NCI-H2196 (cell line): ENCODE measurements at regions not wholly inside any gene's neighbourhood (a gene's known extent, or its start where the extent isn't known, plus 50 kb on each side); places are given as distances from the start of the nearest gene placed in this dataset.
"Not testable (repeated sequence)": the region's sequence is repeated elsewhere in the genome, so short reads cannot be mapped to it uniquely, and the experiment has no call there.

Experiments used
- DNase-seq: peaks from one replicate; lab custom pipeline; 2025; ENCODE audit not compliant: unreplicated experiment; lab: John Stamatoyannopoulos, UW

GRCh38 chr5:18197734-18198133 is 563.5 kb downstream of the TAF11L14 start:
- DNase-seq: no peak

DNA sequence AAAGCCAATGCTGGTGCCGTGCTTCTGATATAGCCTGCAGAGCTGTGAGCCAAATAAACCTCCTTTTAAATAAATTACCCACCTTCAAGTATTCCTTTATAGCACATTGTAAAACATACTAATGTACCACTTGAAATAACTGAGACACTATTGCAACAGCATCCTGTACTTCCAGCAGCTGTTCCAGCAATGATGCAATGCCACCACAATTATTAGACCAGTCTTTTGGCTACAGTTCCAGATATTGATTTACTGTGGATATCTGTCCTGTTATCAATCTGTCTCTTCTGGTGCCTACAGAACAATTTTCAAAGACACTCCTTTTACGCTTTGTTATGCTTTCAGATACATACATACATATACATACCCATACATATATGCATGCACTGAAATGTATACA is 567.9 kb downstream of the TAF11L14 start:
- DNase-seq: no peak

GRCh38 chr5:18203296-18203695 is 569.0 kb downstream of the TAF11L14 start:
- no peak for DNase-seq

DNA sequence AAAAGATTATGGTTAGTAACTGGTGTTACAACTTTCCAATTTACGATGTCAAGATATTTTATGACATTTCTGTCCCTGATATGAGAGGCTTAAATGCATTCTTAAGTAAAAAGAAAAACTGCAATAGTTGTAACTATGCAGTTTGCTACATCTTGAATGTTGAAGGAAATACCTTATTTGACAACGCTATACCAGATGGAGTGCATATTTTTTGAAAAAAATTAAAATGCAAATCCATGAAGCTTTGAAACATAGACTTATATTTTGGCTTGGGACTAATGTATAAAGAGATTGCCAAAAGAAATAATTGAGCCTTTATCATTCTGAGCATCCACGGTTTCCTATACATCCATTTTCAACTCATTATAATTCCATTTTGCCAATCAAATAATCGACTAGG is 579.4 kb downstream of the TAF11L14 start:
- DNase-seq: no peak

GRCh38 chr5:18216016-18216415 is 581.8 kb downstream of the TAF11L14 start:
- DNase-seq: no peak

GRCh38 chr5:18216729-18217128 is 582.5 kb downstream of the TAF11L14 start:
- no peak for DNase-seq

DNA sequence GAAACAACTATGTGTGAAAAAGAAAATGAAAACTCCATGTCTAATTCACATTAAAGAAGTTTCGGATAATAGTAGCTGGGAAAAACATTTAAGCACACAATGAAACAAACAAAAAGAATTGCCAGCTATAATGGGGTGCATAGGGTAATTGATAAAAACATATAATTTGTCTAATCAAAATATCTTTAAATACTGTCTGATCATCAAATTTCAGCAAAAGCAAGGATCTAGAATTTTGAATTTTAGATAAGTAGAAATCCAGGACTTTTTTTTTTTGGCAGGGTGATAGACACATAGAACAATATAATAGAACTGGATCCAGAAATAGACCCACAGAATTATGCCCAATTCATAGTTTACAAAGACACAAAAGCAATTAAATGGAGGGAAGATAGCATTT is 585.0 kb downstream of the TAF11L14 start:
- DNase-seq: no peak

- DNase-seq: no peak
Measured at GRCh38 chr5:18220631-18221030, 586.4 kb downstream of the TAF11L14 start.

GRCh38 chr5:18236386-18236785 is 602.1 kb downstream of the TAF11L14 start:
- DNase-seq: no peak

- no peak for DNase-seq
Measured at GRCh38 chr5:18238321-18238720, 604.1 kb downstream of the TAF11L14 start.

GRCh38 chr5:18240971-18241370 is 606.7 kb downstream of the TAF11L14 start:
- DNase-seq: no peak

- no peak for DNase-seq
Measured at GRCh38 chr5:18243846-18244245, 609.6 kb downstream of the TAF11L14 start.

- no peak for DNase-seq
Measured at GRCh38 chr5:18244309-18244708, 610.0 kb downstream of the TAF11L14 start.

GRCh38 chr5:18252559-18252958 is 618.3 kb downstream of the TAF11L14 start:
- no peak for DNase-seq

DNA sequence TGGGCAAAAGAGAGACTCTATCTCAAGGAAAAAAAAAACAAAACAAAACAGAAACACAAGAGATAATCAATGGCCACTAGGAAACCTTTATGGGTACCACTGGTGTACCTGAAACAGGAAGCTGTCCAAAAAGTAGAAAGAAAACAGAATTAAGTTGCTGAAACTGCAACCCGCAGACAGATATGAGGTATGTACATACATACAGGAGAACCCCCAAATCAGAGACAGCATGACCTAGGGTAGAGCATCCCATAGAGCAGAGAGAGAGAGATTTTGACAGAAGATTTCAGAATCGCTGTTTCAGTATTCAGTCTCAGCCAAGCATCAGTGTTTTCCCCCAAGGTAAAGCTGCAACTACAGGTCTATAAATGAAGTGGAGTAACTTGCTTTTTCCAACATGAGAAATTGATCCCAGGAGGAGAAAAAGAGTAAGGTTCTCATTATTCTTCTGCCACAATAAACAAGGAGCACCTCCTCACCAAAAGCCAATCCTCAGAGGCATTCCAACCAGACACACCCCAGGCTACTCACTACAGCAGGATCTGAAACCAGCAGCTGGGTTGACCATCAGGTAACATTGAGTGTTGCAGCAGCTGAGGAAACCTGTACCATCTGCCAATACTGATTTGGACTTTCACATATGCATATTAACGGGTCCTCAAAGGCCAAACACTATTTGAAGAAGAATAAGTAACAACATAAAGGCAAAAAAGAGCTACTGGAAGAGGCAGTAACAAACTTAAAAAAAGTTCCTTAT is 630.0 kb downstream of the TAF11L14 start:
- no peak for DNase-seq

GRCh38 chr5:18270635-18271338 is 636.5 kb downstream of the TAF11L14 start:
- no peak for DNase-seq

DNA sequence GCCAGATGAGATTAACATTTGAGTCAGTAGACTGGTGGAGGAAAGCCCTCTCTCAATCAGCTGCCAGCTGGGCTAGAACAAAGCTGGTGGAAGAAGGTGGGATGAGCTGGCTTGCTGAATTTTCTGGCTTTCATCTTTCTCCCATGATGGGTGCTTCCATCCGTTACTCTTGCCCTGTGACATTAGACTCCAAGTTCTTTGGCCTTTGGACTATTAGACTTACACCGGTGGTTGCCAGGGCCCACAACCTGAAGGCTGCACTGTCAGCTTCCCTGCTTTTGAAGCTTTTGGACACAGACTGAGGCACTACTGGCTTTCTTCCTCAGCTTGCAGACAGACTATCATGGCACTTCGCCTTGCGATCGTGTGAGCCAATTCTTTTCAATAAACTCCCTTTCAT is 642.7 kb downstream of the TAF11L14 start:
- DNase-seq: no peak

DNA sequence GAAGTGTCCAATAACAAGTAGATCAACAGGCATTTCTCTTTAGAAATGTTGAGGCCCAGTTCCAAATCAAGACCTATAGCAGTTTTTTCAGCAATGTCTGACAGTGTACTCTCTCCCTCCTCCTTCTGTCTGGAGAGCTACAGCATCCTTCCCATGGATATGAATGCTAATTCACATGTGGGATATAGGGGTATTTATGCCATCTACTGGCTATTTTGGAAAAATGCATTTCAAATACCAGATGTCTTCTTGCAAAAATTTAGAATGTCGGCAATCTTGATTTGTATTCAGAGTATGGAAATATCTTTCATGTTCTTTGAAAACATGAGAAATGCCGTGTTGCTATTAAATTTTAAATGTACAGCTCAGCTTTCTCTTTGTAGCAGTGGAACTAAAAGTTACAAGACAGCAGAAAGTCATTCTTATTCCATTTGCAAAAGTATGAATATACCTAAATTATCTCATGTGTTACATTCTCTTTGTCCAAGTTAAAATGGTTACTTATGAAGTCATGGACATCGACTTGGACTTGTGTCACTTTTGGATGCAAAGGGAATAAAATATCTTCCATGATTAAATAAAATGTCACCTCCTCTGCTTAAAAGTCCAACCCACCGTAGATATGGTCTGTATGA is 647.8 kb downstream of the TAF11L14 start:
- peak; percentile 11 for DNase-seq

DNA sequence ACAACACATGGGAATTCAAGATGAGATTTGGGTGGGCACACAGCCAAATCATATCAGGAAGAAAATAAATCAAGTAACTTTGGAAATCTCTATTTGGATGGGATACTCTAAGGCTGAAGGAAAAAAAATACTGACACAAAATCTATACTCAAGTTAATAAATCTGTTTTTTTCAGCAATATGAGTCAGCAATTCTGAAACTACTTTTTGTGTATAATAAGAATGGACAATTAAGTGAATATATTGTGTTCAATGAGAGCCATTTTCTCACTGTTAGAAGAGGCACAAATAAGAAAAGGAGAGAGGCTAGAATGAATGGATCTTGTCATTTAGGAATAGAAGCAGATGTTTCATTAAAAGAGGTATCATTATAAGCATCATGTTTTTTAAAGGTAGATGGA is 651.0 kb downstream of the TAF11L14 start:
- no peak for DNase-seq

- DNase-seq: no peak
Measured at GRCh38 chr5:18292146-18292545, 657.9 kb downstream of the TAF11L14 start.

- DNase-seq: not testable (repeated sequence)
Measured at GRCh38 chr5:18295696-18296095, 661.4 kb downstream of the TAF11L14 start.

GRCh38 chr5:18299166-18299565 is 664.9 kb downstream of the TAF11L14 start:
- DNase-seq: no peak
